Heart right ventricle (tissue), 16 donors: ENCODE measurements at regions not wholly inside any gene's neighbourhood (a gene's known extent, or its start where the extent isn't known, plus 50 kb on each side); places are given as distances from the start of the nearest gene placed in this dataset.

Experiments used
- ATAC-seq, 8 donors: fragments of 200-7000 bp; cut with Tn5 transposase; one replicate each; pipeline ENCODE4 v1.9.1; 2020; ENCODE audit warnings: mild to moderate bottlenecking in 8 of 8, moderate library complexity in 8 of 8, moderate number of reproducible peaks in 1 of 8
- DNase-seq, 2 donors: peaks; one replicate each; pipeline ENCODE4 v3.0.0-alpha.2; 2020
- H3K27ac ChIP-seq, 10 donors: fragments of 200-600 bp; sonication (generic) in 2 of 10; one replicate each; pipeline versions ENCODE4 v1.5.0 to v1.8.0; 2020 to 2022; ENCODE audit warnings: mild to moderate bottlenecking in 3 of 10
- H3K27me3 ChIP-seq, 7 donors: fragments of 200-600 bp; one replicate each; pipeline ENCODE4 v1.8.0; 2021 to 2022; ENCODE audit warnings: mild to moderate bottlenecking in 2 of 7
- H3K36me3 ChIP-seq, 9 donors: fragments of 200-600 bp; sonication (generic) in 1 of 9; one replicate each; pipeline versions ENCODE4 v1.5.0 to v1.8.0; 2020 to 2022; ENCODE audit warnings: mild to moderate bottlenecking in 2 of 9
- H3K4me1 ChIP-seq, 9 donors: fragments of 200-600 bp; sonication (generic) in 1 of 9; one replicate each; pipeline versions ENCODE4 v1.5.0 to v1.8.0; 2020 to 2022; ENCODE audit warnings: mild to moderate bottlenecking in 4 of 9
- H3K4me3 ChIP-seq, 10 donors: fragments of 200-600 bp; sonication (generic) in 2 of 10; one replicate each; pipeline versions ENCODE4 v1.5.0 to v1.8.0; 2020 to 2022; ENCODE audit warnings: mild to moderate bottlenecking in 7 of 10, moderate library complexity in 2 of 10
- H3K9me3 ChIP-seq, 11 donors: fragments of 200-600 bp in 10 of 11; sonication (generic) in 2 of 11; one replicate each; pipeline versions ENCODE4 v1.5.0 to v1.8.0; 2013 to 2022; ENCODE audit warnings: mild to moderate bottlenecking in 2 of 11, control low read depth in 1 of 11, moderate library complexity in 1 of 11
- WGBS, 2 donors: extraction: QIAGEN DNeasy Blood & Tissue Kit; methylation state at CpG; one replicate each; pipeline ENCODE4 v1.1.7; 2013; ENCODE audit warnings: inconsistent platforms in 1 of 2; 5-methylcytosine and 5-hydroxymethylcytosine counted together
- intact Hi-C, 10 donors: fragments of 100-400 bp; cut with DNase I; formaldehyde crosslinking; loops; one replicate each; pipeline versions ENCODE4 v1.11.1 to v1.14.2; 2022
- TF ChIP-seq, protein P1 (sequence below), 9 donors: fragments of 200-600 bp; sonication (generic) in 2 of 9; IDR thresholded peaks; one replicate each; pipeline versions ENCODE4 v1.5.0 to v1.8.0; 2021 to 2022; ENCODE audit warnings: antibody characterized with exemption in 9 of 9, mild to moderate bottlenecking in 5 of 9, moderate library complexity in 1 of 9
- donor health status: Arrhythmogenic right ventricular cardiomyopathy.
- donor health status: ischemic (EF 13 %, LVEDD 7.1; RV severe dilation, severe dysfunction).
- donor health status: healthy with polysubstance abuse.
- donor health status: DM: no; HTN: yes; CAD: no.
- donor health status: DM: no; HTN: no; CAD: no.
- donor health status: ischemic (EF 25% LVEDD 6.9; RV normal size, moderate dysfunction).
- donor health status: ischemic (EF 25% LVEDD 5.7; RV mildly dilated, moderate dysfunction).
- donor health status: healthy.
- donor health status: DM: yes; HTN: yes; CAD: no.
- donor health status: Ischemic cardiomyopathy.
- donor health status: ischemic (EF 35%, LVEDD 5.7; RV mildly dilated, moderate dysfunction).
- donor health status: nonischemic (EF 11% LVEDD 7.7; RV severe dilation, severe dysfunction).
- donor health status: DM: yes; HTN: yes; CAD: no.
- donor health status: PGD.
- donor health status: ischemic (EF 29% LVEDD 5.4; RV normal size, mild dysfunction).
- donor health status: nonischemic (EF 23%, LVEDD 6.1; RV moderate dilation, normal function).

DNA sequence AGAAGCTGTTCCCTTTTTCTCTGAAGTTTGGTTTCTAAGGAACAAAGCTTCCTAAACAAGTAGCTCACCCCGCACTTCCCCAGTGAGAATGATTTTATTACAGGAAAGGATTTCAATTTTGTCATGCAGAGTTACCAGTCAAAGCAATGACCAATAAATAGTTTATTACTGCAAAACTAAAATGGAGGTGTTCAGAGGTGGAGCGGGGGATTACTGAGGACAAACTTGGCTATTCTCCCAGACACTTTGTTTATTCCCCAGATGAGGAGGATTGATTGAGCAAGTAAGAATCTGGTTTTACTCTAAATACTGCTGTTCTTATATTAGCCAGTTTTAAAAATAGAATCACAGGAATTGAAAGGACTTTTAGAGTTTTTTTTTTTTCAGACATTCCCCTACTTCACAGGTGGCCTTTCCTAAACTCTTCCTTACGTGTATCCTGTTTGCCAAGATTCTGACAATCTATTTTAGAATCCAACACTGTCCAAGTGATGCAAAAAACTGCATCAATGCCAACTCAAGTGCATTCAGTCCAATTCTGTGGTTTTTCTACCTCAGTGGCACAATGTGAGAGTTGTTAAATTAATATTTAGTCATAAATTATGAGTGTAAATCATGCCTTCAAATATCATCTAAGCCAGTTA, 136.1 kb downstream of the TNFSF18 start:
- Histone ChIP-seq H3K9me3 (peaks cover 0 to 22% (median 14%) of the 10 kb centered on the region in 11 donors), H3K4me1 (peaks cover 0 to 10% (median 0%) of the 10 kb centered on the region in 9 donors), H3K36me3 (no peaks in the 10 kb centered on the region), H3K27ac (no peak overlapping the region), H3K4me3 (no peak overlapping the region), H3K27me3 (no peaks in the 10 kb centered on the region)
- 38 to 59% methylated on average over 3 of the region's 3 CpGs for WGBS, 2 donors
- DNase-seq (no peak), ATAC-seq (no peak)
- intact Hi-C loops = no loop called here
- TF ChIP-seq, protein P1, sequence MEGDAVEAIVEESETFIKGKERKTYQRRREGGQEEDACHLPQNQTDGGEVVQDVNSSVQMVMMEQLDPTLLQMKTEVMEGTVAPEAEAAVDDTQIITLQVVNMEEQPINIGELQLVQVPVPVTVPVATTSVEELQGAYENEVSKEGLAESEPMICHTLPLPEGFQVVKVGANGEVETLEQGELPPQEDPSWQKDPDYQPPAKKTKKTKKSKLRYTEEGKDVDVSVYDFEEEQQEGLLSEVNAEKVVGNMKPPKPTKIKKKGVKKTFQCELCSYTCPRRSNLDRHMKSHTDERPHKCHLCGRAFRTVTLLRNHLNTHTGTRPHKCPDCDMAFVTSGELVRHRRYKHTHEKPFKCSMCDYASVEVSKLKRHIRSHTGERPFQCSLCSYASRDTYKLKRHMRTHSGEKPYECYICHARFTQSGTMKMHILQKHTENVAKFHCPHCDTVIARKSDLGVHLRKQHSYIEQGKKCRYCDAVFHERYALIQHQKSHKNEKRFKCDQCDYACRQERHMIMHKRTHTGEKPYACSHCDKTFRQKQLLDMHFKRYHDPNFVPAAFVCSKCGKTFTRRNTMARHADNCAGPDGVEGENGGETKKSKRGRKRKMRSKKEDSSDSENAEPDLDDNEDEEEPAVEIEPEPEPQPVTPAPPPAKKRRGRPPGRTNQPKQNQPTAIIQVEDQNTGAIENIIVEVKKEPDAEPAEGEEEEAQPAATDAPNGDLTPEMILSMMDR (IDR thresholded peaks at IDR 0.05) = no peak

DNA sequence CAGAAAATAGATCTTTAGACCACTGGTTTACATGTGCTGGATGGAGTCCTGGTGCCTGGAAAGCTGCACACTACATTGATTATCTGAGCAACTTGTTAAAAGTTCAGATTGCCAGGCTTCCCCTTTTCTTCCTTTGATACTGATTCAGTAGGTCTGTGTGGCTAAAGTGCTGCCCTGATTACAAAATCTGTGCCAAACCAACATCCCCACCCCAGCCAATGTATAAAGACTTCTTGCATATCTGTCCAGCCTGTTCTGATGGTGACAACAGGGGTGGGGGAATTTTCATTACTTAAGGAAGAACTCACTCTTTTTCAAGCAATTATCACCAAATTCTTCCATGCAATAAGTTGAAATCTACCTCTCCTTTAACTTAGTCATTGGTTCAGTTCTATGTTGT, 135.5 kb downstream of the TNFSF18 start:
- ATAC-seq = no peak

DNA sequence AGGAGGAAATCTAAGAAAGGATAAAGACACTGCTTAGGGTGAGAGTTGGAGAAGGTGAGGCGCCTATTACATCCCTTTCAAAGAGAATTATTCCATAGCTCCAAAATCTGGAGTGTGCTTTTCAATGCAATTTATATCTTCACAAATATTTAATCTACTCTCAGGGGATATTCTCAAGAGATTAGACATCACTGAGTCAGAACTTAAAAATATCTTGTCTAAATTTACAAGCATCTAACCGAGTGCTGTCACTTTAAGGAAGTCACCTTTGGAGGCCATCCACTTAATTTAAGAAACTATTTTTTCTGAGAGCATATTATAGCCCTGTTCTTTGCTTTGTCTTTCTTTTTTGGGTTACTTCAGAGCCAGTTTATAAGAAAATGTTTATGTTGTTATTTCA, 134.6 kb downstream of the TNFSF18 start:
- no peak overlapping the region for H3K27ac ChIP-seq
- DNase-seq (no peak), ATAC-seq (no peak)
- intact Hi-C loops = no loop called here
- TF ChIP-seq, protein P1 (IDR thresholded peaks at IDR 0.05) = no peak
- H3K4me1 ChIP-seq = peaks cover 0 to 10% (median 0%) of the 10 kb centered on the region in 9 donors
- no peaks in the 10 kb centered on the region for H3K27me3 ChIP-seq
- no peak overlapping the region for H3K4me3 ChIP-seq
- H3K9me3 ChIP-seq = peaks cover 0 to 22% (median 14%) of the 10 kb centered on the region in 11 donors
- WGBS, 2 donors = 71 to 82% methylated on average over 2 of the region's 2 CpGs
- H3K36me3 ChIP-seq = no peaks in the 10 kb centered on the region

More for the DNA sequence above, 135.5 kb downstream of the TNFSF18 start:
- Histone ChIP-seq H3K4me3 (no peak overlapping the region), H3K27me3 (no peaks in the 10 kb centered on the region), H3K9me3 (peaks cover 0 to 22% (median 14%) of the 10 kb centered on the region in 11 donors), H3K4me1 (peaks cover 0 to 10% (median 0%) of the 10 kb centered on the region in 9 donors), H3K27ac (no peak overlapping the region), H3K36me3 (no peaks in the 10 kb centered on the region)
- DNase-seq = no peak
- intact Hi-C loops = no loop called here
- TF ChIP-seq, protein P1 (IDR thresholded peaks at IDR 0.05) = no peak

DNA sequence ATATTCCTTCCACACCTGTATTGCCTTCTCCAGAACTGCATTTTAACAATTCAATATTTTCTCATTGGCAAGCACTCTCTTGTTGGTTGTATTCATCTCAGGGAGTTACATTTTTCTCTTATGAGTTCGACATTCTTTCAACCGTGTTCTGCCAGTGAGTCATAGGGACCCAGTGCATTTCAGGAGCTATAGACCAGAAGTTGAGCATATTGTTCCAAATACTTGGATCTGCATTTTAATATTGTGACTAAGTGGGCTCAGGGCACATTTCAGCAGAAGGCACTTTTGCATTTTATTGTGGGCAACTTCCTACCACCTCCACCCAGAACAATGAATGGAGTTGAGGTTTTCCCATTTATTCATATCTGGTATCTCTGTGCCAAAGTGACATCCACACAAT, 132.8 kb downstream of the TNFSF18 start:
- DNase-seq (no peak), ATAC-seq (no peak)
- no peak overlapping the region for H3K4me3 ChIP-seq
- no peak overlapping the region for H3K27ac ChIP-seq
- H3K36me3 ChIP-seq = no peaks in the 10 kb centered on the region
- peaks cover 0 to 10% (median 4%) of the 10 kb centered on the region in 11 donors for H3K9me3 ChIP-seq
- peaks cover 0 to 10% (median 0%) of the 10 kb centered on the region in 9 donors for H3K4me1 ChIP-seq
- H3K27me3 ChIP-seq = no peaks in the 10 kb centered on the region
- intact Hi-C loops = no loop called here
- TF ChIP-seq, protein P1 (IDR thresholded peaks at IDR 0.05) = no peak
- 64 to 66% methylated on average over 2 of the region's 2 CpGs for WGBS, 2 donors
